Epidermal melanocyte (primary cell): ENCODE measurements at regions not wholly inside any gene's neighbourhood (a gene's known extent, or its start where the extent isn't known, plus 50 kb on each side); places are given as distances from the start of the nearest gene placed in this dataset.
A peak's percentile ranks its signal among the peaks of the same experiment; 100 is the strongest.

ENCODE experiments used
- DNase-seq: peaks from one replicate; pipeline ENCODE4 v3.0.0; 2011; ENCODE audit warnings: low spot score; ENCODE audit not compliant: insufficient read length

DNA sequence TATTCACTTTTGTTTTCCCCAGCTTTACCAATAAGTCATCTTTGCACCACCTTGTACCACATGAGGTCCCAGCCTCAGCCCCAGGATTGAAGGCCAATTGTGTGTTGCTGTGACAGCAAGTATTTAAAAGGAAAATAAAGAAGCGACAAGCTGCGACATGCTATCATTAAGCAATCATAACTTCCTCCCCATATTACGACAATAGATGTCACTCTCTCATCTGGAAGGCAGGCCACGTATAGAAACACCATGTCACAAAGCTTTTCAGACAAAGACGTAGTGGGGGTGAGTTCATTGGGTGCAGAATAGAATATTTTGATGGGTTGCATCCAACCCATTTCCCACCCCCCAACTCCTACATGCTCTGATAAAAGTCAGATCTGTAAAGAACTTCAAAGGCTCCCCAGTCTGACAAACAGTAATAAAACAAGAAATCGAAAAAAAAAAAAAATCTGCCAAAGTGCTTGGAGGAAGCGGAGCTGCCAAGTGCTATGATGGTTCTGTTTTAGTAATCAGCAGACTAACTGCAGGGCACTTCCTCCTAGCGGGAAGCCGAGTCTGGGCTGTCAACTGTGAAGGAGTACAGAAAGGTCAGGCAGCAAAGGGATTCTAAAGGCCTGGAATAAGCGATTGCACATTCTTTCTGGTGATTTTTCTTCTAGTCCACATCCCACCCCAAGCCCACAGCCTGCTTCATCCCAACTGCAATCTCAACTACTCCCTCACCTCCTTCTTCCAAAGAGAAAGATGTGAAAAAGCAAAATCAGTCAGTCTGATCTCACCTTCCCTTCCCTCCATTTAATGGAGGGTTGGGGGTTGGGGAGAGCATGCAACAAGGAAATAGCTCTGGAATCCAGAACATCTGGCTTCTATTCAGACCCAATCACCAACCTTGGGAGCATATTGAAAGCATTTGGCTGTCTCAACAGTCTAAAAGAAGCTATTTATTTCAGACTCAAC lies 131.4 kb upstream of the UBASH3B start:
- DNase-seq = no peak

DNA sequence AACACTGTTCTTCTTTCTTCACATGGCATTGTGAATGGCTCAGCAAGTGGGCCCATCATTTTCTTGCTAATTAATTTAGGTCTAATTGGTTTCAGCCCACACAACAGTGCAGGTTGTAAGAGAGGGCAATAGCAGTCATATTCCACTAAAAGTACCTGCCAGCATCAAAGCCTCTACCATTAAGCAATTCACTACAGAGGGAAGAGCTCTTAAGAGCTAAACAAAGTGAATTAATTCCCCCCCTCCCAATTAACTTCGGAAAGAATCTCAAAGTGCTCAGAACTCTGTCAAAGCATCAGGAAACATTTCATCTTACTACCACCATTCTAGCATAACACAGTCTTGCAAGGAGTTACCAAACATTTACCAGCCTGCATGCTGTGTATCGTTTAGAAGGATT lies 133.9 kb upstream of the UBASH3B start:
- DNase-seq = no peak

DNA sequence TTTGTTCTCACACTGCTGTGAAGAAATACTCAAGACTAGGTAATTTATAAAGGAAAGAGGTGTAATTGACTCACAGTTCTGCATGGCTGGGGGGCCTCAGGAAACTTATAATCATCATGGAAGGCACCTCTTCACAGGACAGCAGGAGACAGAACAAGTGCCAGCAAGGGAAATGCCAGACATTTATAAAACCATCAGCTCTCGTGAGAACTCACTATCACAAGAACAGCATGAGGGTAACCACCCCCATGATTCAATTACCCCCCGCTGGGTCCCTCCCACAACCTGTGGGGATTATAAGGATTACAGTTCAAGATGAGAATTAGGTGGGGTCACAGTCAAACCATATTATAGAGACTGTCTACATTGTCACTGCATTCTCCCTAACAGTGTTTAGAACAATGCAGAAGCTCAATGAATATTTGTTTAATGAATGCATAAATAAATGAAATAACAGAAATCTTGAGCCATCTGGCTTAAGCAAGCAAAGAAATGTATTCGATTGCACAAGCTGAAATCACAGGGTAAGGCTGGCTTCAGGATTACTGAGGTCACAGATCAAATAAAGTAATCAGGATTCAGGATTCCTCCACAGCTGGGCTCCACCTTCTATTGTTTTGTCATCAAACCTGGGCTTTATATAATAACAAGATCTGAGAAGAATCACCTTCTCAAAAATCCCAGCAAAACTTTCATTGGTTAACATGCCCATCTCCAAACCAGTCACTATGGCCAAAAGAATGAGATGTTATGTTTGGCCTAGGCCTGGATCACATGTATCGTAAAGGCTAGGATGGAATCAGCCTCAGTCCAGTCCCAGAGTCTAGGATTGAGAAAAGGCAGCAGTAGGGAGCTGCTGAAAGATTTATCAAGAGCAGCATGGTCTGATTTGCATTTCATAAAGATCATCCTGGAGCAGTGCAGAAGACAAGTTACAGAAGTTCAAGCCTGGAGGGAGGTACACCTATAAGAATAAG lies 137.8 kb upstream of the UBASH3B start:
- no peak for DNase-seq

DNA sequence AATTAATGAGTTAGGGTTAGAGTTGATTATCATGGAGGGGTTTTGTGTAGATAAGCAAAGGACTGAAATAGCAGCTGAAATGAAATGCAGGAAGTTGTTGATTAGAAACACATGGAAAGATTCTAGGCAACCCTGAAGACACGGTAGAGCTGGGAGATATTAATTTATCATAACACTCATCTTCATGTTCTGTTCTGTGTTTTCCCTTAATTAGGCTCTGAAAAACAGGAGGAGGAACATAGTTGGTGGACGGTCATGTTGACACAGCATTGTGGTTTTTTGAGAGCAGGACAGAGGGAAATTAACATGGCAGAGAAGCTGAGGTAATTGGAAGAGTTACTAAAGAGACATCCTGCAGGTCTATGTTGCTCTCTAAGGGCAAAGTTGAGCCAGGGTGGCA lies 138.8 kb upstream of the UBASH3B start:
- DNase-seq = no peak

DNA sequence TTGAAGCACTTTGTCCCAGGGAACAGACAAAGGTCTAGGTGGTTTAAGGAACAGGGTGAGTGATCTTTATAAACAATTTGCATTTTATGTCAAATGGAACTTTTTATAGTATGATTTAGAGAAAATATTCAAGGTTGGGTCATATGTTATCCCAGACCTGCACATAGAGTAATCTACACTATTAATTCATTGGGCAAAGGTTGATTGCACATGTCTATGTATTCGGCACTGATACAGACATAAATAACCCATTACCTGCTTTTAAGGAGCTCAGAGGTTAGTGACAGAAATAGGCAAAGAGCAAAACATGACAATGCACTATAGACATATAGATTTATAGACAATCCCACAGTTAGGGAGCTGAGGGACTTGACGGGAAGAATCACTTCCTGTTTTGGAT lies 141.5 kb upstream of the UBASH3B start:
- no peak for DNase-seq

DNA sequence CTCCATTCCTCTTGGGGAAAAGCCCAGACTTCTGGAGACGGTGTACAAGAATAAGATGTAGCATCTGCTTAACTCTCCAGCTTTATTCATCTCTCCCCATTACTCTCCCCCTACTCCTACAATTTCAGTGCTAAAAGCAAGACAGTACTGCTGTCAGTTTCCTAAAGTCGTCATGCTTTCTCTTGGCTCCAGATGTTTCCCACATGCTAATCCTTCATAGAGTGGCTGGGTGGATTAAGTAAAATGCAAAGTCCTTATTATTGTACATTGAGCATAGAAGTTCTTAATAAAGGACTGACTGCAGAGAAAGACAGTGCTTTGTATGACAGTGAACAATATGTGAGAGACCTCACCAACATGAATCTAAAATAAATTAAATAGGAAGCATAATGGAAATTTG lies 142.2 kb upstream of the UBASH3B start:
- no peak for DNase-seq

DNA sequence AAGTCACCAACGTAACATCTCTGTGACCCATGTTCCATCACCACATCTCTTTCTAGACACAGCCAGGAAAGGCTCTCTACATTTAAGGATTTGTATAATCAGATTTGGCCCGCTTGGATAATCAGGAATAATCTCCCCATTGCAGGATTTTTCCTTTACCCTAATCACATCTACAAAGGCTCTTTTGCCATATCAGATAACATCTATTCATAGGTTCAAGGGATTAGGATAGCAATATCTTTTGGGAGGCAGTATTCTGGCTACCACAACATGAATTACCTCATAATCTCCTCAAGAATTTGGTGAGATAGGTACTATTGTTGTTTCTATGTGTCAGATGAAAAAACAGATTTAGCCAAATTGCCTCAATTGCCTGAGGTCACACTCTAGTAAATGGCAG lies 142.8 kb upstream of the UBASH3B start:
- no peak for DNase-seq

DNA sequence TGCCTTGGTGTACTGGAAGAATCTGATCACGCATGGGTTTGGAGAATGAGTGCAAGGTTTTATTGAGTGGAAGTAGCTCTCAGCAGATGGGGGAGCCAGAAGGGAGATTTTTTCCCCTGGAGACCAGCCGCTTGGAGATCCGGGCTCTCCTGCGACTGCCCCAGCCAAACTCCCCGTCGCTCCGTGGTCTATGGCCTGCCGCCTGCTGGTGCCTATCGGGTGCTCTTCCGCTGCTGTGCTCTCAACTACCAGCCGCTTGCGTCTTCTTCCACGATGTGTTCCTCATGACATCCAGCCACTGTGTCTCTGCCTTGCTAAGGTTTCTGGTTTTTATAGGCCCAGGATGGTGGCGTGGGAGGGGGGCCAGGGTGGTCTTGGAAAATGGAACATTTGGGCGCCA lies 145.6 kb upstream of the UBASH3B start:
- no peak for DNase-seq

DNA sequence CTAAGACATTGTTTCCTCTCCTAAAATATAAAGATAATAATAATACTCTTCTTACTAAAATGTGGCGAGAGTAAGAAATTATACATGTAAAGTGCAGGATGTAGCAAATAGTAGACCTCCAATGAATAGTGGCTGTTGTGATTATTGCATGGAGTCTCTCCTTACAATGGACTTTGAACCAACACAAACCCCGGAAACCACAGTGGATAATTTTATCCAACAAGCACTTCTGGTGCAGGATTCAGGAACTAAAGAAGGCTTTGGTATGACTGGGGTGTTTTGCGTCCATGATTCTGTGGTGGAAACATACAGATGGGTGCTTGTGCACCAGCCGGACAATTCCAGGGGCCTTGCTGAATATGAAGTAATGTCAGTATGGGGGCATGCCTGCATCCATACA lies 146.4 kb upstream of the UBASH3B start:
- DNase-seq = no peak

DNA sequence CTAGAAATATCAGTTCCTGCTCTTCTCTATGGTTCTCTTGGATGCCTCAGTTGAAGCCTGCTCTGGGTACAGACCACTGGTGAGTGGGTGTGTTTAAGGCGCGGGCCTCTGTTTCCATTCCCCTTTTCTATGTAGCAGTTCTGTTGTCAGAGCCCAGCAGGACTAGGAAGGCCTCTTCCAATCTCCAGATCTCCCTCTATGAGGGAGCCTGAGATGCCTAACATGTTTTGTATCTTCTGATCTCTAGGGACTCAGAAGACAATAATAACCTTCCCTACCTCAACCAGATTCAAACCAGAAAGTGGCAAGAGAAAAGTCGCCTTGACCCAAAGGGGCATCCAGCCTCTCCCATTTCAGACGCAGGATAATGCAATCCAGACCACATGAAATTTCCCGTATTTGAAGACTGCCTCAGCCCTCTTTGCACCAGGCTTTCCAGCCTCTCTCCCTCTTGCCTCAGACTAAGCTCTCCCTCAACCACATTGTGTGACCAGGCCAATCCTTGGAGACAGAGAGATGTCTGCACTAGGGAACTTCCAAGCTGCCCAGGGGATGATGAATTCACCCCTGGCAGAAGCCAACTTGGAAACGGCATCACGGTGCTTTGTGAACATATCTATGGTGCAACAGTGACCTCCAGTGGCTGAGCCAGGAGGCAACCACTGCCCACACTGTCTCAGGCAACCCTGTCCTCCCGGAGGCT lies 150.1 kb upstream of the UBASH3B start:
- peak; percentile 85 for DNase-seq

DNA sequence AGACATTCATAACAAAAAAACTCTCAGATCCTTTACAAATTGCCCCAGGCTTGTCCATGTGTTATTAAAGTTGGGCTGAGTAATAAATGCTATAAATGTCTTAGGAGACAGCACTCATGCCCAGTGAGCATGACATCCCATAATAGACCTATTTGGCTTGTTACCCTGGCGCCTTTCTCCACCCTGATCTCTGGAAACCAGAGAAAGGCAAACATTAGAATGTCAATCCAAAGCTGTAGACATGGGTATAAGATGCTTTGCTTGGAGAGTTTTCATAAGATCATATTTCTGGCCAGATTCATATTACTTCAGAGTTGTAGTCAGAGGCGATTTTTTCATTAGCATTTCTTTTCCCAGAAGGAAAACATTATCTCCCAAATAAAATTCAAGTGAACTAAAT lies 161.3 kb upstream of the UBASH3B start:
- DNase-seq = no peak

DNA sequence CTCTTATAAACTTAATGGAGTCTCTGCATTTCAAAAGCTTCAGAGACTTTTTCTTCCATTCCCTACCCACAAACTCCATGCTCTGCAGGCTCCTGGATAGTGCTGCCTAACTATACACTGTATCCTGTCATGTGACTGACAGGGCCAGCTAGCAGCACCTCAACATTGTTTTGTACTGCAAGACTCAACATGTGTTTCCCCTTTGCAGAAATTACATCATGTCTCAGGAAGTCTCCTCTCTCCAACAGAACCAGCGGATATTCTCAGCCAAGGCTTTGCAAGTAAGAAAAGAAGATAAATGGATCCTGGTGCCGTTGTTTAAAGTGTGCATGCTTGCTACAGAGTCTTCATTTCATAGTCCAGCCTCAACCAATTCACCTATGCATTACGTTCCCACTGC lies 164.0 kb upstream of the UBASH3B start:
- no peak for DNase-seq

DNA sequence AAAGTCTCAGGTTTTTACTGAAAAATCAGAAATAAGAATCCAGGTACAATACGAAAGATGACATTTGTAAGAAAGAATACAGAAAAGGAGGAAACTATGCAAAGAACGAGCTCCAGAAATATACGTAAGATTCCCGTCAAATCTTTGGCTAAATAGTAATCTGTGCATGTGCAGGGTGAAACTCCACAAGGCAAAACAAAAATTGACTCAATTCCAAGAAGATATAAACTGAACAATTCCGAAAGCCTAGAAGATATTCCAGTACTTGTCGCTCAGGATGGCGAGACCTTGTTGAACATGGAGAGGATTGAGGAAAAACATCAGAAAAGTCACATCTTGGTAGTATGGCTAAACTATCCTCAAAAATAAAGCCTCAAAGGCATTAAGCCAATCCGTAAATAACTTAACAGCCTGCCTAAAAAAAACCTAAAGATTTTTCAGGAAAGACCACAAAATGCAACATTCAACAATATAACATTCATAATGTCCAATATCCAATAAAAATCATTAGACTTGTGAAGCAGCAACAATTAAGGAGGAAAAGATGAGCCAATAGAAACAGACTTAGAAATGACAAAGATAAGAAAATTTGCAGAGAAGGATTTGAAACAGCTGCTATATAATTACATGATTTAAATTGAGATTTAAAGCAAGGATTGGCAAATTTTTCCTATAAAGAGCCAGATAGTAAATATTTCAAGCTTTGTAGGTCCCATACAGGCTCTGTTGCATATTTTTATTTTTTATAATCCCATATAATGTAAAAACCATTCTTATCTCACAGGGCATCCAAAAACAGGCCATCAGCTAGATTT lies 166.4 kb upstream of the UBASH3B start:
- no peak for DNase-seq

DNA sequence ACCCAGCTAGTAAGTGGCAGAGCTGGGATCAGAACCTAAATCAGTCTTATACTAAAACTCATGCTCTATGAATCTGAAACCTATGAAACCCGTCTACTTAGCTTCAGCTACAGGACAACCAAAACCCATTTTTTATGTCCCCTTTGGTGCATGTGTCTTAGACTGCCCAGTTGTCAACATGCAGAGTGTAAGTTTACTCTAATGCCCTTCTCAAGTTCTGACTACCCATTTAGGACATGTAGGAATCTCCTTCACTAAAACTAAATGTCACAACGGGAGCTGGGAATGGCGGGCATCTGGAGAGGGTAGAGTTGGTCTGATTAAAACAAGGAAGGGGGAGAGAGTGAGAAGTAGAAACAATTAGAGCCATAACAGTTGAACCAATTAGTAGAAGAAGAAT lies 167.9 kb upstream of the UBASH3B start:
- DNase-seq = no peak

DNA sequence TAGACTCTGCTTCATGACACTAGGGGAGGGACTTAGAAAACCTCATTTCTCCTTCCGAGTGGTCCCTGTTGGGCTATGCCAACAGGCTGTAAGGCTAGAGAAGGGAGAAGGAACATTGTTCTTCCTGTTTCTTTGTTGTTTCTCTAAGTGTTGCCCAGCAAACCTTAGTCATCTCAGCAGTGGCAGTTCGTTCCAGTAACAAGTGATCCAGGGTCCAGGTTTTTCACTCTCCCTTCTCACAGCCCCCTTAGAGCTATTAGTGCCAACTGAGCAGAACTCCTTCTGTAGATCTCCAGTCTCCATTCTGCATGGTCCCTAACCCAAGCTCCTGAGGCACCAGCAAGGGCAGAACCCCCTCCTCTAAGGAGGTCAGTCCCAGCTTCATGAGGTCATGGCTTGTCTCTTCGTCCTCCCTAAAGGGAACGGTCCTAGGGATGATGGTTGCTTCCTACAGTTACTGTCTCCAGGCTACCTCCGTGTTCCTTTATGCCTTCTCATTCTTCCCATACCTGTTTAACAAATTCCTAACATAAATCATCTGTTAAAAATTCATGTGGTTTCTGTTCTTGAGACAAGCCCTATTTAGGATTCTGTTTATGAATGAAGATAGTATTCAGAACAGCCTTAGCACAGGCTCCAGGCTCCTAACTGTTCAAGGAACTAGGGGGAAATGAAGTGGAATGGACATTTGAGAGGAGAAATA lies 168.6 kb upstream of the UBASH3B start:
- DNase-seq = no peak

DNA sequence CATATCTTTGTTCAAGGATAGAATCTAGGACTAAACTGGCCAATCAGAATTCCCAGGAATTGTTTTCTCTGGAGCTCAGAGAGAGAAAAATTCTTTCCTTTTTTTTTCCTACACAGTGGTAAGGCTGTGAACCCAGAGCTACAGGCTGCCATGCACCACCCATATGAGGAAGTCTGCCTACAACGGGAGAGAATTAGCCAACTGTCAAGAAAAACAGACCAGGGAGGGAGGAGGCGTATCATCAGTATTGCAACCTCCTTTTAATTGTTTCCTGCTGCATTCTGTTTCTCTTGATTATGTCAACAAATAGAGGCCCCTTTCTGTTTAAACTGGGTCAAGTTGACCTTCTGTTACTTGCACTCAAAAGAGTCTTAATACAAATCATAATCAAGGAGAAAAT lies 176.5 kb upstream of the UBASH3B start:
- no peak for DNase-seq

DNA sequence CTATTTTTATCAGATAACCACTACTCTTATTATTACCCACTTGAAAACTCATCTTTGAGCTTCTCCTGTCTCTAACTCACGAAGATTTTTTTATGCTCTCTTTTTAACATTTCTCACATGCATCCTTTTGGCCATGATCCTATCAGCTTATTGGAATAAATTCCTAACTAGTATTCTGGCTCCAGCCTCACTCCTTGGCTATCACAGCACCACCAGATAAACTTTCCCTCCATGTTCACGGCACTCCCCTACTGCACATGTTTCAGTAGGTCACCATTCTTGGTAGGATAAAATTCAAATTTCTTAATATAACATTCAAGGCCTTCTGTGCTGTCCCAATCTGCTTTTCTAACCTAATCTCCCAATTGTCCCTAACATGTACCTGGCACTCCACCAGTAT lies 186.6 kb upstream of the UBASH3B start:
- no peak for DNase-seq

DNA sequence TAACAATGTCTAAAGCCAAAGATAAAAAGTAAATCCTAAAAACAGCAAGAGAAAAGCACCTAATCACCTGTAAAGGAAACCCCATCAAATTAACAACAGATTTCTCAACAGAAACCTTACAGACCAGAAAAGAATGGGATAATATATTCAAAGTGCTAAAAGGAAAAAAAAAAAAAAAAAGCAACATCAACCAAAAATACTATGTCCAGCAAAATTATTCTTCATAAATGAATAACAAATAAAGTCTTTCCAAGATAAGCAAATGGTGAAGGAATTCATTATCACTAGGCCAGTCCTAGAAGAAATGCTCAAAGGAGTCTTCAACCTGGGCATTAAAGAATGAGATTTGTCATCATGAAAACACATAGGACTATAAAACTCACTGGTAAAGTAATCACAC lies 192.0 kb upstream of the UBASH3B start:
- DNase-seq = no peak

DNA sequence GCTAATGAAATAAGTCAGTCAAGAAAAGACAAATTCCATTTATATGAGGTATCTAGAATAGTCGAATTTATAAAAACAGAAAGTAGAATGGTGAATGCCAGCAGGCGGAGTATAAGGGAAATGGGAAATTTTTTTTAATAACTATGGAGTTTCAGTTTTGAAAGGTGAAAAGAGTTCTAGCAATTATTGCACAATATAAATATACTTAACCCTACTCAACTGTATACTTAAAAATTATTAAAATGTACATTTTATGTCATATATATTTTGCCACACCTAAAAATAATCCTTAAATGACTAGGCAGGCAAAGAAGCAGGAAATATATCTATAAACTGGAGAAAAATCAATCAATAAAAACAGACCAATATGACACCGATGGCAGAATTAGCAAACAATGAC lies 196.5 kb upstream of the UBASH3B start:
- no peak for DNase-seq

DNA sequence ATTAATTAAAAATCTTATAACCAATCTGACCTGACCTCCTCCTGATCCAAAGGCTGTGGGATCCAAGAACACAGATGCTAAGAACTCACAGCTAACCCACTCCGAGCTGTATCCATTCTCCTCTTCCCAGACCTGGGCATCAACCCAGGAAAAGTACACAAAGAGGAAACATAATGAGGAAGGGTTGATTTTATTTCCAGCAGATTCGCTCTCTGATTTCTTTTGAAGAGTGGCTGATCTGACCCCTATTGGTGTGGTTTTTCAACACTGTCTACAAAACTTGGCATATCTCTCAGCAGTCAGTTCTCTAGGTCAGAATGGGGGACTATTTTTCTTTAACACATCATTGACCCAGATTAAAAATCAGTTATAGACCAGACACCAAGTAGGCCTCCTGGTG lies 201.9 kb upstream of the UBASH3B start:
- no peak for DNase-seq
